Left cardiac atrium (tissue), 4 donors: ENCODE measurements at regions not wholly inside any gene's neighbourhood (a gene's known extent, or its start where the extent isn't known, plus 50 kb on each side); places are given as distances from the start of the nearest gene placed in this dataset.
"Not testable (repeated sequence)": the region's sequence is repeated elsewhere in the genome, so short reads cannot be mapped to it uniquely, and the experiment has no call there.

Experiments used
- ATAC-seq, 2 donors: fragments of 200-7000 bp; cut with Tn5 transposase; one replicate each; pipeline ENCODE4 v1.9.1; 2020; ENCODE audit warnings: mild to moderate bottlenecking in 2 of 2, moderate library complexity in 2 of 2
- DNase-seq: peaks from one replicate; pipeline ENCODE4 v3.0.0-alpha.2; 2020
- intact Hi-C, 2 donors: fragments of 100-400 bp; cut with DNase I; formaldehyde crosslinking; loops; one replicate each; pipeline versions ENCODE4 v1.14.1 to v1.15.1; 2022 to 2023
- donor health status: DM: no; HTN: yes; CAD: no.
- donor health status: DM: no; HTN: yes; CAD: no; lungs with severe emphysema.
- donor health status: DM: yes; HTN: yes; CAD: no.
- donor health status: Dilated cardiomyopathy.

DNA sequence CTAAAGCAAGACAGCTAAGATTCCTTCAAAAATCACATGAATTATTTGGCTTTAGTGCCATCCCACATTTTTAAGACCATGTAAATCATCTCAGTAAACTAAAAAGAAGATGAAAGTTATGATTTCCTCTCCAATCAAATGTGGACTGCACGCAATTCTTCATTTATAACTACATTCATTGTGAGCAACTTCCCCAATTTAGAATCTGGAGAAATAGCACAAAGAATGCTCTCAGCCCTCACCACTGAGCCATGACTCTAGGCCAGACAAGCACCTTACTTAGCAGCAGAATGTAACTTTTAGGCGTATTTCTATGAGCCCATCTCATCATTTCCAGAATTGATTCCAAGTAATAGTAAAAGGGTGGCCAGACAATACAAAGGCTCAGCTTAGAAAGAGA, 616.6 kb downstream of the TLE1 start:
- no peak for DNase-seq
- no peak for ATAC-seq
- intact Hi-C loops: no loop called here

DNA sequence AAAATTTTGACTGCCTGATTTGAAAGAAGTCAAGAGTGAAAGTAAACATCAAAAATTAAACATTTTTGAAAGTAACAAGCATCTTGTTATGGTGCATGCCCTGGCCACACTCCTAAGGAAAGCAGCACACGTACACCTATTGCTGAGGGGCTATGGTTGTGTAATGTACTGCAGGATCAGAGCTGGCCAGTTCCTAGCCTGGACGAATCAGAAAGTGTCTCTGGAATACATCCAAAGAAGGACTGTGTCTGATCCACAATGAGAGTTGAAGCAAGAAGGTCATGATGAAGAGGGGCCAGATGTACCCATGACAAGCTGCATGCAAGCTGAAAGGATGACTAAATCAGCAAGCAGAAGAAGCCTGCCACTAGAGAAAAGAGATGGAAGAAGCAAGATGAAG, 618.2 kb downstream of the TLE1 start:
- no peak for ATAC-seq
- DNase-seq: no peak
- intact Hi-C loops: no loop called here

DNA sequence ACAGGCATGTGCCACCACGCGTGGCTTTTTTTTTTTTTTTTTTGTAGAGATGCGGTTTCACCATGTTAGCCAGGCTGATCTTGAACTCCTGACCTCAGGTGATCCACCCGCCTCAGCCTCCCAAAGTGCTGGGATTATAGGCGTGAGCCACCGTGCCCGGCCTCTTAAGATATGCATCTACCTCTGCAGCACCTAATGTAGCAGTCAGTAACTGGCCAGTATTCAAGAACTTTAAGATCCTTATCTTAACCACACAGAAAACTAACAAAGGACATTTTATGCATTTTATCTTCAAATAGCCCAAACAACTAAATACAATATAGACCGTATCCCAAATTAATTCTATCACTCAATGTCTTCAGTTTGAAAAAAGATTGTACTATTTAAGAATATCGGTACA, 618.7 kb downstream of the TLE1 start:
- DNase-seq: no peak
- intact Hi-C loops: no loop called here
- no peak for ATAC-seq

DNA sequence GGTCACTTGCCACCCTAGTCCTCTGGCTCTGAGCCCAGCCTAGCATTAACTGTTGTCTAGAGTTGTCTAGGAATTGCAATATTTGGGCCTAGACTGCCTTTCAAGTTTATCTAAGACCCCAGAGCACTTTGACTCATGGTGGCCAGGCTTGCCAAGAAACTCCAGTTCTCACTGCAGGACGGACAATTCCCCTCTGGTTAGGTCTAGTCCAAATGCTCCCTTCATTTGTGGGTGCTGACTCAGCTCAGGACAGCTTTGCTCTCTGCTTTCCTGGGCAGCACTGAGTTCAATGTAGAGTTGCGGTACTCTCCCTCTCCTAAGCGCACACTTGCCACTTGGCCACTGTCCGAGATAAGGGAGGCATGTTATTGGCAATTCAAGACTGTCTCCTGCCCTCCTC, 619.4 kb downstream of the TLE1 start:
- intact Hi-C loops: no loop called here
- DNase-seq: no peak
- ATAC-seq: no peak

DNA sequence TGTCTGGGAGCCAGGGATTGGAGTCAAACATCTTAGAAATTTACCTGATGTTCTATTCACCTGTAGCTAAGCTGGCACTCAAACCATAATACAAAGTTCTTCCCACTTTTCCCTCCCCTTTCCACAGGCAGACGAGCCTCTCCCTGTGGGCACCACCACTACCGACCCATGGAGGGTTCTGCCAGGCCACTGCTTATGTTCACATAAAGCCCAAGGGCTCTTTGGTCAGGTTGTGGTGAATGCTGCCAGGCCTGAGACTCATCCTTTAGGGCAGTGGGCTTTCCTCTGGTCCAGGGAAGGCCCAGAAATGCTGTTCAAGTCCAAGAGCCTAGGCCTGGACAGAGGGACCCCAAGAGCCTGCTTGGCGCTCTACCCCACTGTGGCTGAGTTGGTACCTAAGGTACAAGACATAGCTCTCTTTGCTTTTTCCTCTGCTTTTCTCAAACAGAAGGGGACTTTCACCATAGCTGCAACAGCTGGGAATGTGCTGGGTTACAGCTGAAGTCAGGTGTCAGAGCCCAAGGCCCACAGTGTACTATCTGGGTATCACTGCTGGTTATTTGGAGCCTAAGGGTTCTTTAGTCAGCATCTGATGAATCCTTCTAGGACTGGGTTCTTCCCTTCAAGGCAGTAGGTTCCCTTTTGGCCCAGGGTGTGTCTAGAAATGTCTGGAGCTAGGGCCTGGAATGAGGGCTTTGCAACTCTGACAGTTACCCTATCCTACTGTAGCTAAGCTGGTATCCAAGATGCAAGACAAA, 620.1 kb downstream of the TLE1 start:
- no peak for DNase-seq
- no peak for ATAC-seq
- intact Hi-C loops: no loop called here

DNA sequence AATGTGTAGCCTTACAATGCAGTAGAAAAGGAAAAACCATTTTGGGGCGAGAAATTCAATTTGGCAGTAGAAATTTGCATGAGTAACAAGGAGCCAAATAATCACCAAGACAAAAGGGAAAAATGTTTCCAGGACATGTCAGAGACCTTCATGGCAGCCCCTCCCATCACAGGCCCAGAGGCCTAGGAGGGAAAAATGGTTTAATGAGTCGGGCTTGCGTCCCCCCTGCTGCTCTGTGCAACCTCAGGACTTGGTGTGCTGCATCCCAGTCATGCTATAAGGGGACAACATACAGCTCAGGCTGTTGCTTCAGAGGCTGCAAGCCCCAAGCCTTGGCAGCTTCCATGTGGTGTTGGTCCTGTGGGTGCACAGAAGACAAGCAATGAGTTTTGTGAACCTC, 626.4 kb downstream of the TLE1 start:
- intact Hi-C loops, ATAC-seq, DNase-seq: not testable (repeated sequence)

DNA sequence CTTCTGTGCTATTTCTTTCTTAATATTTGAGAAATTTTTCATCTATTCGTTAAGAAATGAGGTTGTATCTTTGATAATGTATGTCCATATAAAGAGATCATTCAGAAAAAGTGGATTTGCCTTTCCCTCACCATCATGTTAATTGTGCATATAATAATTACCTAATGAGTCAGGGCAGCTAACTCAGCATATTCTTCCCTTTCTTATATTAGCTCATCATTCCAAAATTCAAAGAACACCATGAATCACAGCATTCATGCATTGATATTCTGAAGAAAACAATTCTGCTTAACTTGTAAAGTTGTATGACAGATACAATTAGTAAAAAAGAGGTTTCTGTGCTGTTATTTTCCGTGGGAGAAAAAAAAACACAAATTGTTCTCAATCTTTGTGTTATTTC, 630.6 kb downstream of the TLE1 start:
- intact Hi-C loops: no loop called here
- ATAC-seq (no peak), DNase-seq (no peak)

DNA sequence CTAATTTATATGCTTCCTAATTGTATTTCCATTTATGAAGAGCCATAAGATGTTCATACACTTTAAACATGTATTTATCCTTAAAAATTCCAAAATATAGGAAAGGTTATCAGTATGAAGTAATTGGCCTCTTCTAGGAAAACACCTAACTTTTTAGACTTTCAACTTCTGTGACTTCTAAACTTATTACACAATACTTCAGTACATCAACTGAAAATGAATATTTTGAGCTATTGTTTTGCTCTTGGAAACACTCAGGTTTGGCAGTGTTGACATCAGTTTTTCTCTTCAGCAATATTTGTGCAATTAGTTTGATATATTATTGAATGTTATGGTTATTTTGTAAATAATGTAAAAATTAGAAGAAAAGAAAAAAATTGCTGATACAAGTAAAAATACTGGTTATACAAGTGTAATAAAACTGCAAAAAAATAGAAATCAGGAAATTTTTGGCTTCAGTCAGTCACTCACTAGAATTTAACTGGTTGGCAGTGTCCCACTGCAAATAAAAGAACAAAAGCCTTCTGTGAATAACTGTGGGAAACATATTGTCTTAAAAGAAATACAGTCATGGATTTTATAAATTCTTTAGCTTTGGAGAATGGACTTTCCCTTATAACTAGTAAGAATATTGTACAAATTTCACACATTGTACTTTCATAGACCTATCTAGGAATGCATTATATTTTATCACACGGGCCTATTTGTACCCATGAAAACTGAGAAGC, 635.9 kb downstream of the TLE1 start:
- no peak for DNase-seq

DNA sequence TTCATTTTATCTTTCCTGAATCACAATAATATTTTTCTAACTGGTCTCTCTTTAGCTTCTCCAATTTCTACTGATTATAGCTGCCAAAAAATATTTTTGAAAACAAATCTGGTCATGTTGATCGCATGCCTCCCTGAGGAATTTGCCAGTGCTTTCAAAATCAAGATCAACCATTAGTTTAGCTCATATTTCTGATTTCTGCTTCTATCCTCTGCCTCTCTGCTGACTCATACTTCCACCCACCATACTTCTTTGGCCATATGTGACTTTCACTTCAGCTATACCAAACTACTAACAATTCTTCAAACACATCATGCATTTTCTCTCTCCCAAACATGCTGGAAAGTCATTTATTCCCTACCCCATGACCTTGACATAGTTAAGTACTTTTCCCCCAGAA, 636.5 kb downstream of the TLE1 start:
- ATAC-seq: no peak
- no peak for DNase-seq
- intact Hi-C loops: no loop called here

More for the DNA sequence above, 635.9 kb downstream of the TLE1 start:
- intact Hi-C loops: no loop called here
- ATAC-seq: no peak

DNA sequence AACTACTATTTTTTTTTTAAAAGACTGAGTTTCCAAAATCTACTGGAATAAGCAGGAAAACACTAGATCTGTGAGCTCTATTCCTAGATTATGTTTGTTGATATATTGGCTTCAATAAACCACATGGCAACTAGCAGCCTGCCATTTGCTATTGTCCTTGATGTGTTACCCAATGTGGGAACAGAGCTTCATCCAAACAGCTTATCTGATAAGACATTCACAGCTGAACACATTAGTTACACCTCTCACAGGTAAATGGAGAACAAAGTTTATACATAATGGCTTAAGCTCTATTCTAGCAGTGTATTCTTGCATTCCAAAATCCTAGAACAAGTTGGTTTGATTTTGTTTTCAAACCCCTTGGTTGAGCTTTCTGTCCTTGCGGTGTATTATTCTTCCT, 642.1 kb downstream of the TLE1 start:
- DNase-seq (no peak), ATAC-seq (no peak)
- intact Hi-C loops: no loop called here

DNA sequence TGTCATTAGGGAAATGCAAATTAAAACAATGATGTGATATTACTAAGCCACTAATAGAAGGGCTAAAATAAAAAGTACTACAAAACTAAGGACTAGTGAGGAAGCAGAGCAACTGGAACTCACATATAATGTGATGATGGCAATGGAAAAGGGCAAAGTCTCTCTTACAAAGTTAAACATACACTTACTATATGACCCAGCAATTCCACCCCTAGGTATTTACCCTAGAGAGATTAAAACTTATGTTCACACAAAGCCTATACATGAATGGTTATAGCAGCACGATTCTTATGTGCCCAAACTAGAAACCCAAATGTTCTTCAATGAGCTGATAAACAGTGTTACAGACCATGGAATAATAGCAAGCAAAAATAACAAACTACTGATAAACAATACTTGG, 643.7 kb downstream of the TLE1 start:
- intact Hi-C loops: no loop called here
- ATAC-seq: no peak
- DNase-seq: no peak

DNA sequence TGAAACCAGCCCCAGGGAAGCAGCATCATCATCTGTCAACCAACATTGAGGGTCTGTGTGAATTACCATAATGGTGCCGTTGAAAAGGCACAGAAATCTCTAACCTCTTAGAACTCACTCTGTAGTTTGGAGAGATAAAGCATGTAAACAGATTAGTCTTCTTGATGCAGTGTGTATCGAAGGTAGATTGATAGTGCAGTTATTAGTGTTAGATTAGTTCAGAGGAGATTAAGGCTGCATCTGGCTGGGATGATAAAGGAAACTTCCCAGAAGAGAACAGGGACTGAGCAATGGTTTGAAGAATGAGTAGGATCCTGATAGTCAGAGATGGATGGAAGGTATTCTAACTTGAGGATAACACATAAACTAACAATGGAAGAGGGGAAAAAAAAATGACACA, 651.5 kb downstream of the TLE1 start:
- no peak for DNase-seq
- ATAC-seq: no peak
- intact Hi-C loops: no loop called here

DNA sequence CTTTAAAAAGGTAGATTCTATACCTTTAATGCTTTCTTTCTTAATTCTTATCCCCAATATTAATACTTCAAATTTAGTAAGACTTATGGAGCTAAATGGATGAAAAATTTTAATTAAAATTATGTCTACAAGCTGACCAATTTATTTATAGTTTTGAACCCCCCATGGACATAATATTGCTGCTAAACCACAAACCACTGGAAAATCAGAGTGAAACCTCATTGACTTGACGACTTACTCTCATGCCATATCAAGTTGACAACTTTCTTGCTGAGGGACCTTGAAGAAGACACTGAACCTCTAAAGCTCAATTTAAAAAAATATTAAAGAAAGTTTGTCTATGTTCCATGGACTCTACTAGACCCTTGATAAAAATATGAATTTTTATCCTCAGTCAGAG, 653.7 kb downstream of the TLE1 start:
- ATAC-seq (no peak), DNase-seq (no peak)
- intact Hi-C loops: no loop called here

DNA sequence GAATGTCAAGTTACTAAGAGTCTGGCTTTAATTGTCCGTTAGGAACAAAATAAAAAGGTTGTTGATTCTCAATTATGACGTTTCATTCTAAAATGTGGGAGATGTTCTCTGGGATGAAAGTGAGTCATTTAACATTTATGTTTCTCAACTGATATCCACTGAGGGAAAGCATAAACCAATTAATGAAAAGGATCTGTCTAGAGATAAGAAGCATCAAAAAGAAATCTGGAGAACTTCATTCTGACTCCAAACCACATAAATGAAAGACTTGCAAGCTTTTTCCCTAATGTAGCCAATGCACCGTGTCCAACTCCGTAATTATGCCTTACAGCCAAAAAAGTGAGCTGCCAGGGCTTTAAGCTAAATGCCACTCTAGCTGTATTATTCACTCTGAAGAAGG, 654.2 kb downstream of the TLE1 start:
- DNase-seq (no peak), ATAC-seq (peak in 1 of 2 donors; percentile 48)
- intact Hi-C loops: no loop called here

DNA sequence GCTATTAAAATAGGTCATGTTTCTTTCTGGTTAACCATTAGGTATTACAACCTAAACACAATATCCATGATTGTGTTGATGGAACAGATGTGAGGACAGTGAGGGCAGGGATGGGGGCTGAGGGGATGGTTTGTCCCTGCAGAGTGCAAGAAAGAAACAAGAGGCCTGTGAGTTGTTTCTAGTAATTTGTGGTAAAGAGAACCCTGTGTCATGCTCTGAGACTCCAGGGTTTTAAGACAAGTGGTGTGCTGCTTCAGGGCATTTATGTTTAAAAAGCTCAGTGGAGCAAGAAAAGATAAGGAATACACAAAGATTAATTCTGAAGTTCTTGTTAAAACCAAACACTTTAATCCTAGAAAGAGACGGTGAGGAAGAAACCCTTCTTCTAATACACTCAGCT, 656.5 kb downstream of the TLE1 start:
- intact Hi-C loops: no loop called here
- no peak for ATAC-seq

DNA sequence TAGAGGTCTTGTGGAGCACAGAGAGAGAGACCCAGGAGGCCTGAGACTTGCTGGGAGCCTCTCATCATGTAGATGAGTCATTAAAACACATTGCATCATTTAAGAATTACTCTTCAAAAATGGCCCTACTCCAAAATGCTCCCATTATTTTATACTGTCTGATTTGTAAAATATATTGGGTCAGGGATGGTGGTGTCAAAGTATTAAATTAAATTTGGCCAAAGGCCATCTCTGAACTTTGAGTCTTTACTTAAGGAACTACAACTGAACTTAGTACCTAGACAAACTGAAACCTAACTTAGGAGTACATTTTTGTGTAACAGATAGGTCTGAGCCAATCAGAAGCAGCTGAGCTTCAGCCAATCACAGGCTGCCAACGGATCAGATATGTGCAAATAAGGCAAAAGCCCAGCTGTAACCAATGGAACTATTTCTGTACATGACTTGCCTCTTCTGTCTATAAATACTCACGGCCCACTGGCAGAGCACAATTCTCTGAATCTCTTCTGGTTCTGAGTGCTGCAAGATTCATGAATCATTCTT, 657.2 kb downstream of the TLE1 start:
- intact Hi-C loops: no loop called here
- ATAC-seq: peak in 1 of 2 donors; percentile 88
- peak; percentile 51 for DNase-seq

More for the DNA sequence above, 656.5 kb downstream of the TLE1 start:
- DNase-seq: no peak

DNA sequence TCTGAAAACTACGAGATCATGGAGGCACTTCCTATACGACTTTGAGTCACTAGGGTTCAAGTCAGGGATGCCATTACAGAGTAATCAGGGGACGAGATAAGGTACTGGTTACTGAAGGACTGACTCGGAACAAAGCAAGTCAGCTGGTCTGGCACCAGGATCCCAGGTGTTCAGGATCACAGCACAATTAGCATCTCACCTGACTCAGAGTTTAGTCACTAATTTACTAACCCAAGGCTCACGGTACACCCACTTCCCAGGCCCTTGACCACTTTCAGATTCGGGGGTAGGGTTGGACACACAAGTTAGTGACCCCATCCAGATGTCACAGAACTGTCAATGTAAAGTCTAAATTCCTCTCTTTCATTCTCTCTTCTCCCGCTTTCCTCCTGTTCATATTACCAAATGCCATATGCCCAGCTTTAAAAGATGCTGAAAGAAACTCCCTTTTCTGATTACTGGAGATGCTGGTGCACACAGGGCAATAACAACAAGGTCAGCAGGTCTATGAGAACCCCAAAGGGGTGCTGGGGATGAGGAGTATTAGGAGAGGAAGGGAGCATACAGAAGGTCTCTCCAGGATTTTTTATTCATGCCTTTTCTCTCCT, 657.8 kb downstream of the TLE1 start:
- DNase-seq (no peak), ATAC-seq (no peak)
- intact Hi-C loops: no loop called here

DNA sequence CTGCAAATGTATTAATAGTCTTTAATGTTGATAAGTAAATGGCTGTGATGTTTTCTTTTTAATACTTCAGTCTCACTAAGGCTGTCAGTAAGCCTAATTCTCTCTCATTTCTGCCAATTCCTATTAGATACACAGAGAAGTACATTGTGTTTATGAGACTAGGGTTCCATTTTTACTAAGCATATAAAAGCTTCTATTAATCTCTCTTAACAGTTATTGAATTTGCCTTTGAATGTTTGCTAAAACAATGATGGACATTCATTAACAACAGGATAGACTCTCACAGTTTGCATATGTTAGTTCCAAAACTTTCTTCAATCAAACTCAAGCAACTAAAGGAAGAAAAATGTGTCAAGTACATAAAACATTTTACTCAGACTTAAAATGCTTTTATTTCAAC, 659.3 kb downstream of the TLE1 start:
- intact Hi-C loops: no loop called here
- ATAC-seq: no peak
- DNase-seq: no peak

DNA sequence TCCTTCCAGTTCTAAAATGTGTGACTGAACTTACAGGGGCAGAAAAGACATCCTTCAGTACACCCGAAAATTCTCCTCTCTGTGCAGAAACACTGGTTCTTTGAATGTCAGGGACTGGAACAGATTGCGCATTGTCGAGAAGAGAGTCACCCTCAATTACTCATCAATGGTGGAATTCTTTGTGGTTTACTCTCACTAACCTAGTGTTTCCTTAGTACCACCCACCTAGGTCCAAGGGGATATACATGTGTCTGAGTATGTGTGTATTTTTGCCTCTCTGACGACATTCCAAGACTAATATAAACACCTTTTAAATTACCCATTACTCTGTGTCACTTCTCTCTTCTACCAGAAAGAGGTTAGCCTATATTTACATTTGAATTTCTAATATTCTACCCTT, 660.8 kb downstream of the TLE1 start:
- intact Hi-C loops: no loop called here
- ATAC-seq: no peak

DNA sequence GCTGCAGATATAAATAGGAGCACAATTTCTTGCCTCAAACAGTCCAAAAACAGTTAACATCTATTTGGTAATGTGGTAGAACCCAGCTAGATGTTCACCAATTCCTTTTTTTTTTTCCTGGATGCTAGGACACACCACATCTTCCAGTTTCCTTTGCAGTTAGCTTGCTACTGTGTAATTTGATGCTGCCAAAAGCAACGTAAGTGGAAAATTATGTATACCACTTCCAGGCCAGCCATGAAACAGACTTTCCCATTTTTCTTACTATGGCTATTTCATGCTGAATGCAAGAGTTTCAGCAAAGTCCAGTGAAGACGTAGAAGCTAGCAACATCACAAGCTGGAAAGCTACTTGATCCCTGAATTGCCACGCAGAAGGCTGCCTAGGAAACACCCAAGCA, 667.2 kb downstream of the TLE1 start:
- intact Hi-C loops: no loop called here
- ATAC-seq (no peak), DNase-seq (no peak)

More for the DNA sequence above, 660.8 kb downstream of the TLE1 start:
- no peak for DNase-seq
